ENCODE measurements at regions not wholly inside any gene's neighbourhood (a gene's known extent, or its start where the extent isn't known, plus 50 kb on each side); places are given as distances from the start of the nearest gene placed in this dataset.
"Not testable (repeated sequence)": the region's sequence is repeated elsewhere in the genome, so short reads cannot be mapped to it uniquely, and the experiment has no call there.

GRCh38 chr11:93608364-93608763 lies 53.1 kb upstream of the CEP295 start:
- H3K4me3 Mint-ChIP-seq: no peak overlapping the region
- H3K27me3 Mint-ChIP-seq: peaks cover under 1% of the 10 kb centered on the region
- ChIA-PET POLR2A (no interaction called here), CTCF (interaction anchor here (1.2 kb wide), 1 partner anchor 374 kb away, joined by 5 read pairs; no protein-coding TSS in a partner anchor)
- no peaks in the 10 kb centered on the region for H3K36me3 Mint-ChIP-seq (ENCODE audit: low read depth)
- no peaks in the 10 kb centered on the region for H3K4me1 Mint-ChIP-seq
- no peak for DNase-seq
- no peaks in the 10 kb centered on the region for H3K9me3 Mint-ChIP-seq (ENCODE audit: low read depth)
- intact Hi-C loops (cut with DNase I, micrococcal nuclease): no loop called here
- no peak for ATAC-seq
- no peak overlapping the region for H3K27ac Mint-ChIP-seq

GRCh38 chr11:93606721-93607120 lies 54.8 kb upstream of the CEP295 start:
- CTCF ChIA-PET: interaction anchor here (0.8 kb wide), 1 partner anchor 9 kb away, joined by 3 read pairs; no protein-coding TSS in a partner anchor
- POLR2A ChIA-PET: no interaction called here
- H3K4me3 Mint-ChIP-seq: no peak overlapping the region
- no peaks in the 10 kb centered on the region for H3K9me3 Mint-ChIP-seq (ENCODE audit: low read depth)
- ATAC-seq (no peak), DNase-seq (no peak)
- H3K4me1 Mint-ChIP-seq: no peaks in the 10 kb centered on the region
- H3K27me3 Mint-ChIP-seq: peaks cover 2% of the 10 kb centered on the region
- intact Hi-C loops (cut with DNase I, micrococcal nuclease): no loop called here
- H3K36me3 Mint-ChIP-seq (ENCODE audit: low read depth): no peaks in the 10 kb centered on the region
- no peak overlapping the region for H3K27ac Mint-ChIP-seq

- no peaks in the 10 kb centered on the region for H3K36me3 Mint-ChIP-seq (ENCODE audit: low read depth)
- DNase-seq (no peak), ATAC-seq (no peak)
- POLR2A ChIA-PET: no interaction called here
- H3K27ac Mint-ChIP-seq: no peak overlapping the region
- no peaks in the 10 kb centered on the region for H3K9me3 Mint-ChIP-seq (ENCODE audit: low read depth)
- peaks cover 2% of the 10 kb centered on the region for H3K27me3 Mint-ChIP-seq
- intact Hi-C loops (cut with DNase I, micrococcal nuclease): no loop called here
- CTCF ChIA-PET: interaction anchor here (0.8 kb wide), 1 partner anchor 9 kb away, joined by 3 read pairs; no protein-coding TSS in a partner anchor
- H3K4me1 Mint-ChIP-seq: no peaks in the 10 kb centered on the region
- no peak overlapping the region for H3K4me3 Mint-ChIP-seq
Measured at GRCh38 chr11:93606314-93606713, 55.2 kb upstream of the CEP295 start.

DNA sequence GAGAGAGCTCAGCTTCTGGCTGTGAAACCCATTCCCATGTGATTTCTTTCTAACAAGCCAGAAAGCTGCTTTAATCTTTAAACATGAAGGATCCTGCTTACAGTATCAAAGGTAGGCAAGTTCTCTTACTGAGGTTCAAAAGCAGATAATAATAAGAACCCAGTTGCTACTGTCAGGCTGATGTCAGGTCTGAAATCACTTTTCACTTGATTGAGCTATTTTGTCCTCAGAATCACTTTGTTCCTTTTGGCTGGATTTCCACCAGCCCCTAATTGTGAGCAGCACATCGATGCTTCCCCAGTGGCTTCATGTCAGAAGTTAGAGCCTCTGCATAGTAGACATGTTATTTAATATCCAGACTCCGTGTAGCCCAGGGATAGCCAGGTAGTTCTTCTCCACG lies 55.8 kb upstream of the CEP295 start:
- no peak overlapping the region for H3K27ac Mint-ChIP-seq
- CTCF ChIA-PET: no interaction called here
- peaks cover 2% of the 10 kb centered on the region for H3K27me3 Mint-ChIP-seq

DNA sequence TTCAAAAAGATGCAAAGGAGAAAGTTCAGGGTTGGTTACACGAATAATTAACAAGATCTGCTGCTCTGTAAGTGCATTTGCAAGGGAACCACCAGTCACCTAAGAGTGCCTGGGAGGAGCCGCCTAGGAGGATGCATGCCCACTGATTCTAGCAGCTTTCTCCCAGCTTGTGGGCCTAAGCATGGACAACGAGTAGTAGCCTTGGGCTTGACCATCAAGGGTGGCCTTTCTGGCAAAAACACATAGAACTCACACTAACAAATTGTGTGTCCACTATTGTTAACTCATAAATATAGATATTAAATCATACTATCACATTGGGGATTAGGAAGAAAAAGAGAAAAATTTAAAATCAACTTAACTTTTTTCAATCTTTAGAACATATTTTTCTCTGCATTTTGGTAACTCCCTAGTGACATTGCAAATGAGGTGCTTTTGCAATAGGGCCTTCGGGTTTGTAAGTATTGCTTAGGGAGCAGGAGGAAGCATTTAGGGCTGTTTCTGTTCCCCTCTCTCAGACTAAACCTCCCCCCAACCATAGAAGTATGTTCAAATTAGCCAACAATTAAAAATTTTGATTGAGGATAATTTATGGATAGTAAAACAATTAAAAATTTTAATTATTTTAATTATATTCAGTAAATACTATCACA lies 57.3 kb upstream of the CEP295 start:
- no peak overlapping the region for H3K27ac Mint-ChIP-seq
- no peaks in the 10 kb centered on the region for H3K36me3 Mint-ChIP-seq (ENCODE audit: low read depth)
- no peaks in the 10 kb centered on the region for H3K9me3 Mint-ChIP-seq (ENCODE audit: low read depth)
- no peak for ATAC-seq
- DNase-seq: no peak
- peaks cover 2% of the 10 kb centered on the region for H3K27me3 Mint-ChIP-seq
- intact Hi-C loops (cut with DNase I, micrococcal nuclease): no loop called here
- H3K4me3 Mint-ChIP-seq: no peak overlapping the region
- ChIA-PET POLR2A (no interaction called here), CTCF (no interaction called here)
- H3K4me1 Mint-ChIP-seq: no peaks in the 10 kb centered on the region

More for the DNA sequence above, 55.8 kb upstream of the CEP295 start:
- POLR2A ChIA-PET: no interaction called here
- no peaks in the 10 kb centered on the region for H3K9me3 Mint-ChIP-seq (ENCODE audit: low read depth)
- no peak overlapping the region for H3K4me3 Mint-ChIP-seq
- ATAC-seq: no peak
- no peaks in the 10 kb centered on the region for H3K4me1 Mint-ChIP-seq
- intact Hi-C loops (cut with DNase I, micrococcal nuclease): no loop called here
- H3K36me3 Mint-ChIP-seq (ENCODE audit: low read depth): no peaks in the 10 kb centered on the region
- DNase-seq: no peak

DNA sequence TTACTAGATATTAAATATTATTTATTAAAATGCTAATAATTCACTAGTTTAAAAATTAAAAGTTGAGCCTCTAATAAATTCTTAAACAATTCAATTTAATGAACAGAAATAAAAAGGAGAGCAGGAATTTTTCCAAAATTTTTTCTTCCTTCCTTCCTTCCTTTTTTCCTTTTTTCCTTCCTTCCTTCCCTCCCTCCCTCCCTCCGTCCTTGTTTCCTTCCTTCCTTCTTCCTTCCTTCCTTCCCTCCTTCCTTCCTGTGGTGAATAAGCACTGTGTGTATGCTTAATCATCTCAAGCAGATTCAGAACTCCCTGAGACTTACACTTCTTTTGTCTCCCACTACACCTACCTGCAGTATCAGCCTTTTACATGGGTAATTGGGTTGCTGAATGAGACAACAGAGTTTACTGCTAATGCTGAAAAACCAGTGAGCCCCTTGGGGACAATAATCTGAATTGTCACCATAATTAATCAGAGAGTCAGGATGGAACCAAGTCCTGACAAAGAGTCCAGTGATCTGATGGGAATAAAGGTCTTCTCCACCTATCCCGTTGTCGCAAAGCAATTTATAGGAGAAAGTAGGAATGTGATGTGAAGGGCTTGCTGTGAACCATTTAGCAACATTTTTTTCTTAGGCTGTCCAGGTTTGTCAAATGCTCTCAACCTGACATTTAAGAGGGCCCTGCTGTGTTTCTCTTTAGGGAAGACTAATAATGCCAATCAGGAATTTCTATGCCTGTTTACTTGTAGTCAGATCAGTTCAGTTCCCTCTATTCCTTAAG lies 58.1 kb upstream of the CEP295 start:
- H3K27ac Mint-ChIP-seq: no peak overlapping the region
- no peaks in the 10 kb centered on the region for H3K4me1 Mint-ChIP-seq
- H3K4me3 Mint-ChIP-seq: no peak overlapping the region
- ChIA-PET POLR2A (no interaction called here), CTCF (no interaction called here)
- no peaks in the 10 kb centered on the region for H3K36me3 Mint-ChIP-seq (ENCODE audit: low read depth)
- H3K27me3 Mint-ChIP-seq: peaks cover 2% of the 10 kb centered on the region
- no peaks in the 10 kb centered on the region for H3K9me3 Mint-ChIP-seq (ENCODE audit: low read depth)
- ATAC-seq (no peak), DNase-seq (no peak)
- intact Hi-C loops (cut with DNase I, micrococcal nuclease): no loop called here

GRCh38 chr11:93596171-93596570 lies 53.0 kb upstream of the SMCO4 start:
- H3K36me3 Mint-ChIP-seq (ENCODE audit: low read depth); H3K4me3 Mint-ChIP-seq; H3K4me1 Mint-ChIP-seq; H3K9me3 Mint-ChIP-seq (ENCODE audit: low read depth); H3K27me3 Mint-ChIP-seq; DNase-seq; CTCF ChIA-PET; H3K27ac Mint-ChIP-seq; intact Hi-C loops (cut with DNase I, micrococcal nuclease); POLR2A ChIA-PET; ATAC-seq: not testable (repeated sequence)
